Ovary (tissue), 7 donors: ENCODE measurements at regions not wholly inside any gene's neighbourhood (a gene's known extent, or its start where the extent isn't known, plus 50 kb on each side); places are given as distances from the start of the nearest gene placed in this dataset.
"Not testable (repeated sequence)": the region's sequence is repeated elsewhere in the genome, so short reads cannot be mapped to it uniquely, and the experiment has no call there.

Experiments
- DNase-seq, 5 donors: peaks; one replicate each; pipeline ENCODE4 v3.0.0-alpha.2; 2019 to 2020
- H3K27ac ChIP-seq, 2 donors: fragments of 200-600 bp; one replicate each; pipeline versions ENCODE4 v1.5.1 to v1.8.0; 2019 to 2022
- H3K27me3 ChIP-seq: fragments of 200-600 bp; one replicate; pipeline ENCODE4 v1.8.0; 2022
- H3K36me3 ChIP-seq: fragments of 200-600 bp; sonication (generic); one replicate; pipeline ENCODE4 v1.5.1; 2019
- H3K4me1 ChIP-seq: one replicate; pipeline ENCODE4 v1.8.1; 2013; ENCODE audit warnings: mild to moderate bottlenecking, moderate library complexity; ENCODE audit not compliant: insufficient read depth
- H3K4me3 ChIP-seq: fragments of 200-600 bp; sonication (generic); one replicate; pipeline ENCODE4 v1.5.1; 2017
- H3K9me3 ChIP-seq, 2 donors: fragments of 200-600 bp in 1 of 2; sonication (generic) in 1 of 2; one replicate each; pipeline versions ENCODE4 v1.5.1 to v1.8.1; 2013 to 2019; ENCODE audit warnings: mild to moderate bottlenecking in 1 of 2, moderate library complexity in 1 of 2
- CTCF ChIP-seq, 3 donors: fragments of 450-650 bp in 2 of 3; fragments of 200-600 bp in 1 of 3; IDR thresholded peaks; one replicate each; pipeline versions ENCODE4 v1.5.1 to v1.8.0; 2016 to 2022; ENCODE audit warnings: antibody characterized with exemption in 3 of 3, mild to moderate bottlenecking in 1 of 3
- EP300 ChIP-seq: sonication (generic); formaldehyde crosslinking; IDR thresholded peaks from one replicate; pipeline ENCODE4 v1.6.1; 2017; ENCODE audit warnings: antibody characterized with exemption
- POLR2A ChIP-seq: fragments of 450-650 bp; IDR thresholded peaks from one replicate; pipeline ENCODE4 v1.6.1; 2017; ENCODE audit warnings: antibody characterized with exemption, mild to moderate bottlenecking, moderate library complexity
- WGBS, 3 donors: extraction: QIAGEN DNeasy Blood & Tissue Kit in 1 of 3; methylation state at CpG; one replicate each; pipeline versions ENCODE4 v1.1.5 to v1.1.7; 2013 to 2017; 5-methylcytosine and 5-hydroxymethylcytosine counted together
- intact Hi-C, 4 donors: fragments of 100-400 bp; cut with DNase I; formaldehyde crosslinking; loops; one replicate each; pipeline versions ENCODE4 v1.11.0 to v1.15.1; 2022 to 2023
- donor health status: DM: no; HTN: no; CAD: no; lungs with moderate emphysema.
- donor health status: DM: no; HTN: no; CAD: no.
- donor health status: Bipolar disorder and iron deficiency.
- donor health status: DM: no; HTN: no; CAD: no.
- donor health status: DM: yes; HTN: yes; CAD: no.

GRCh38 chr12:28787151-28787550 is 361.9 kb upstream of the FAR2 start:
- DNase-seq, result no peak
- H3K27me3 ChIP-seq, result no peaks in the 10 kb centered on the region
- no peak overlapping the region for H3K27ac ChIP-seq
- H3K9me3 ChIP-seq, result no peaks in the 10 kb centered on the region
- H3K4me3 ChIP-seq, result no peak overlapping the region
- no peaks in the 10 kb centered on the region for H3K4me1 ChIP-seq
- TF ChIP-seq CTCF (IDR thresholded peaks at IDR 0.05), result no peak
- TF ChIP-seq POLR2A, result no peak
- no peak for TF ChIP-seq EP300
- intact Hi-C loops, result no loop called here
- WGBS, 3 donors, result 68 to 88% (median 76%) methylated on average over 2 of the region's 2 CpGs
- H3K36me3 ChIP-seq, result no peaks in the 10 kb centered on the region

GRCh38 chr12:28788256-28788655 is 360.8 kb upstream of the FAR2 start:
- H3K4me3 ChIP-seq, H3K4me1 ChIP-seq, H3K27ac ChIP-seq, intact Hi-C loops, DNase-seq, H3K36me3 ChIP-seq, H3K27me3 ChIP-seq, H3K9me3 ChIP-seq: not testable (repeated sequence)

DNA sequence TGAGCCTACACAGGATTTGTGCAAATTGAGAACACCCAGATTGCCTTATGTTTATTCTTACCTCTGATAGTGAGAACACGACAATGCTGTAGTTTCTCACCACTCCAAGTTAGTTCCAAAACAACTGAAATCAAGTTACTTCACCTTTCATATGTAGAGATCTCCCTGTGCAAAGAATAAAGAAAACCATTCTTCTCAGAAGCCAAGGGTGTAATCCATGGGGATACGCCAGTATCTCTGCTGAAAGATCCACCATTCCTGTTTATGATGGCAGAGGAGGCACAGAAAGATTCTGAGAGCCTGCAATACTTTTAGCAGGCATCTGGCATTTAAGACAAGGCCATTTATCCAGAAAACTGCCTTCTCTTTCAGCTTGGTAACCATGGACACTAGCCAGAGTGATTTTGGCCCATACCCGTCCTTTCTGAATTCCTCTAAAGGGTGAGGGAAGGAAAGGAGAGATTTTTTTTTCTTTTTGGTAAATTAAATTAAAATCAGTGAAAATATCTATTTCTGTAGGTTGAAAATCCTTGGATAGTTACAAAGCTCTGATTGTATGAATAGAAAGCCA is 355.4 kb upstream of the FAR2 start:
- Histone ChIP-seq H3K4me3 (no peak overlapping the region), H3K4me1 (no peaks in the 10 kb centered on the region), H3K36me3 (no peaks in the 10 kb centered on the region), H3K27ac (no peak overlapping the region), H3K27me3 (no peaks in the 10 kb centered on the region), H3K9me3 (no peaks in the 10 kb centered on the region)
- TF ChIP-seq CTCF (IDR thresholded peaks at IDR 0.05) (no peak), POLR2A (no peak), EP300 (no peak)
- intact Hi-C loops, result no loop called here
- 44 to 52% (median 49%) methylated on average over 3 of the region's 3 CpGs for WGBS, 3 donors
- DNase-seq, result no peak

DNA sequence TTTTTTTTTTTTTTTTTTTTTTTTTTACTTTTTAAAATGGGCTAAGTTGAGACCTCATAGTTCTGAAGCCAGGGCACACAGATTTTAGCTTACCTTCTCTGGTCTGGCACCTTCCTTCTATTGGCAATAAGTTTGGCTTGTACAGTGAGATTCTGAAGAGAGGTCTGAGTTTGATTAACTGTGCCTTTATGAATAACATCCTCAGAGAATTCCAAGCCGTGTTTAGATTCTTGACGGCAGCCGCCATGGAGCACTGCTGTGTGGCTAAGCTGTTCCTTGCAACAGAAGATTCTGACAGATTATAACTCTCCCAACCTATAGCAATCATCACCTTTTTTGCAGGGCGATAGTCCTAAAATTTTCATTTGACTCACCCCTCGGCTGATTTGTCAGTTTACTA is 354.9 kb upstream of the FAR2 start:
- no peaks in the 10 kb centered on the region for H3K9me3 ChIP-seq
- no peaks in the 10 kb centered on the region for H3K27me3 ChIP-seq
- intact Hi-C loops, result no loop called here
- WGBS, 3 donors, result 48 to 56% (median 49%) methylated on average over 5 of the region's 5 CpGs
- H3K36me3 ChIP-seq, result no peaks in the 10 kb centered on the region
- H3K27ac ChIP-seq, result no peak overlapping the region
- no peak overlapping the region for H3K4me3 ChIP-seq
- DNase-seq, result no peak
- TF ChIP-seq POLR2A (no peak), EP300 (no peak), CTCF (IDR thresholded peaks at IDR 0.05) (no peak)
- no peaks in the 10 kb centered on the region for H3K4me1 ChIP-seq

DNA sequence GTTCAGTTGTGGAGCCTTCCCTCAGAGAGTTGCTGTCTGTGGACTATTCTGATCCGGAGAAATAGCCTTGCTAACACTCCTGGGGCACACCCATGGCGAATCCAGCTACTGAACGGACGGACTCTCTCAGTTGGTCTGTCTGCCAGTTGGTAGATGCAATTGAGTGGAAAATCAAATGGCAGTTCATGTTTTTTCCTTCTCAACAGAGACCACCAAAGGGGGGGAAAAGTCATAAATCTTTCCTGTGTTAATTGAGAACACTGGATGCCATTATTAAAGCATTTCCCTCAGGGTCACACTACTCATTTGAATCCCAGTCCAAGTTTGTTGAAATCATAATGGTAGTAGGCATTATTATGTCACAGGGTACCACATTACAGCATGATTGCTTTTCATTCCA is 354.3 kb upstream of the FAR2 start:
- H3K36me3 ChIP-seq, result no peaks in the 10 kb centered on the region
- H3K27me3 ChIP-seq, result no peaks in the 10 kb centered on the region
- TF ChIP-seq CTCF (IDR thresholded peaks at IDR 0.05), result no peak
- TF ChIP-seq POLR2A, result no peak
- no peak for TF ChIP-seq EP300
- no peak overlapping the region for H3K27ac ChIP-seq
- H3K4me1 ChIP-seq, result no peaks in the 10 kb centered on the region
- intact Hi-C loops, result no loop called here
- no peak overlapping the region for H3K4me3 ChIP-seq
- 82 to 90% (median 88%) methylated on average over 4 of the region's 4 CpGs for WGBS, 3 donors
- no peaks in the 10 kb centered on the region for H3K9me3 ChIP-seq
- DNase-seq, result no peak
